HL-60 (cell line): ENCODE measurements at regions not wholly inside any gene's neighbourhood (a gene's known extent, or its start where the extent isn't known, plus 50 kb on each side); places are given as distances from the start of the nearest gene placed in this dataset.

Experiments
- CTCF ChIP-seq: IDR thresholded peaks from one replicate; pipeline ENCODE4 v1.5.1; 2011; ENCODE audit warnings: low read length, control low read depth, inconsistent platforms; ENCODE audit not compliant: insufficient read depth
- GABPA ChIP-seq: IDR thresholded peaks from 2 replicates; pipeline ENCODE4 v1.6.1; 2012; ENCODE audit warnings: low read depth
- POLR2AphosphoS5 ChIP-seq: IDR thresholded peaks from 2 replicates; pipeline ENCODE4 v1.6.1; 2012; ENCODE audit warnings: low read depth
- REST ChIP-seq: IDR thresholded peaks from 2 replicates; pipeline ENCODE4 v1.6.1; 2012; ENCODE audit warnings: low read depth; ENCODE audit not compliant: insufficient replicate concordance
- SPI1 ChIP-seq: IDR thresholded peaks from 2 replicates; pipeline ENCODE4 v1.6.1; 2012; ENCODE audit warnings: low read depth, mild to moderate bottlenecking, borderline replicate concordance

- TF ChIP-seq CTCF = no peak
- no peak for TF ChIP-seq SPI1
- no peak for TF ChIP-seq POLR2AphosphoS5
- TF ChIP-seq GABPA = no peak
- no peak for TF ChIP-seq REST
These were observed 111.7 kb downstream of the SUDS3 start for GRCh38 chr12:118488034-118488433.
